Activated CD8-positive, alpha-beta memory T cell treated with anti-CD3 and anti-CD28 coated beads, Interleukin-2, amount 50 U/mL, for 24 hours (primary cell): ENCODE measurements at regions not wholly inside any gene's neighbourhood (a gene's known extent, or its start where the extent isn't known, plus 50 kb on each side); places are given as distances from the start of the nearest gene placed in this dataset.

Experiments used
- DNase-seq: peaks from one replicate; pipeline ENCODE4 v3.0.0-alpha.2; 2020; ENCODE audit errors: extremely low read depth

DNA sequence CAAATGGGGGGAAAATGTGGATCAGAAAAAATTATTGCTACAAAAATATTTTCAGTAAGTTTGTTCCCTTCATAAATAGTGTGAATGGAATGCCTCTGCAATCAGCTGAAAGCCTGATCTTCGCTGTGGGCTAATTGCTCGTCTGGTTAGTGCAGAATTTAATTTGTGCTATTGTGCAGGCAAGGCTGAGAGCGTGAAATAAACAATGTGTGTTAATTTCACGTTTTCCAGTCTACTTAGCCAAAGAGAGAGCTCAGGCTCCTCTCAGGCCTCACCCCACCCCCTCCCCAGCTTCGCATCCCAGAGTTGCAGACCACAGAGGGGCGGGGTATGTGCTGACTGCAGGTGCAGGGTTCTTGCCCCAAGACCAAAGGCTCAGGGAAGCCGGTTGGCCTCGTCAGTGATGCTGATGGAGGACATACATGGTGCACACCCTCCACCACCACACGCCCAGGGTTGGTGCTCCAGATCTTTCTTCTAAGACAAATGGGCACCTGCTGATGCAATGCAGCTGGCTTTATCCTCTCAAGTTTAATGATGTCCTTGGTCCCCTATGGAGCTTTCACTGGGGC lies 302.6 kb upstream of the SLC14A2 start:
- no peak for DNase-seq

DNA sequence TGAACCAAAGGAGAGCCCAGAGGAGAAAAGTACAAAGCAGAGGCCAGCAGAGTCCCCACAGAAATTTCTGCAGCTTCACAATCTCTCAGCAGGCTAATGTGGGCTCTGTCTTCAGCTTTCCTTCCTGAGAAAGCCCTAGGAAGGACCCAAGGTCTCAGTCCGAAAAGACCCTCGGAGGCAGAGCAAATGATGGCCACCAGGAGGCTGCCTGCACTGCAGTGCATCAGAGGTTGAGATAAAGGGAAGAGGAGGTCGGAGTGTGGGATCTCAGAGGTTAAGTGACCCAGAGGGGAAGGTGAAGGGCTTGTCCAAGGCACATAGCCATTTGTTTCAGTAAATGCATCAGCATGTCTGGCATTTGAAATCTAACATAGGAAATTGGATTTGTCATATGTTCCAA lies 299.1 kb upstream of the SLC14A2 start:
- DNase-seq, result no peak

- no peak for DNase-seq
Measured at GRCh38 chr18:45317948-45318640, 297.2 kb upstream of the SLC14A2 start.

- no peak for DNase-seq
Measured at GRCh38 chr18:45320724-45321123, 294.6 kb upstream of the SLC14A2 start.

GRCh38 chr18:45321520-45321919 lies 293.8 kb upstream of the SLC14A2 start:
- DNase-seq, result no peak

- DNase-seq, result no peak
Measured at GRCh38 chr18:45322343-45322742, 292.9 kb upstream of the SLC14A2 start.

DNA sequence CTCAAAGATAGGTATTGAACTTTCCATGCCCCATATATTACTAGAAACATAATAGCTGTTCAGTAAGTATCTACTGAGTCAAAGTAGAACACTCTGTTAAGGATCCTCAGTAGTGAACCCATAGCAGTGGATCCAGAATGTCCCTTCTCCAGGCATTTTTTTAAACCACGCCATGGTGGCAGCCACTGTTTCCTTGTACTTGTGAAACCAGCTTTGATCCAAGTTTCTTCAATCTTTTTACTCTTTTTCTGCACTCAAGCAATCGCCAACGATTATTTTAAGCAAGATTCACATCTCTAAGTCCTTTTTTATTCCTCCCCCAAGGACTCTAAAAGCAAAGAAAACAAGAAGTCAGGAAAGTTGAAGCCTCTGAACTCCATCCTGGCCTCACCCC lies 291.2 kb upstream of the SLC14A2 start:
- DNase-seq, result no peak

DNA sequence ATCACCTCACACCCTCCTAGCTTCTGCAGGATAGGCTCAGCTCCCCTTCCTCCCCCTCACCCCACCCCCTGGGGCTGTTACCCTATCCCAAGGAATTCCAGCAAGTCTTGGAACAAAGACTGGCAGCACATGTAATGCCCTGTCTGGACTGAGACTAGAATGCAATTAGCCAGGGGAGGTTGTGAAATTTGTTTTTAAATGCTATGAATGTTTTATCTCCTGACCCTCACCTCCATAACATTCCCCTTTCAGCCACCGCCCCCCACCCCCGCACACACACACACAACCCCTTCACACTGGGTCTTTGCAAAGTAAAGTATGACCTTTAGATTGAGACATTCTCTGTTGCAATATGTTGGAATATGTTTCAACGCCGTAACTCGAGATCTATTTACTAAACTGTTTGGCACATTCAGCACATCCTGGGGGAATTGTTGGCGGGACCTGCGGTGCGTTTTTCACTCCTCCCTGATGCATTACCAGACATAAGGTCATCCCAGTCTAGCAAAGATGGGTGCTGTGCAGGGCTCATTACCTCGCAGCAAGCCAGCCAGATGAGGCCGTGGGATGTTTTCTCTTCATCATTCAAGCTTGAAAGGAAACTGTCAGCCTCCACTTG lies 290.7 kb upstream of the SLC14A2 start:
- DNase-seq, result no peak

- DNase-seq, result no peak
Measured at GRCh38 chr18:45325778-45326177, 289.5 kb upstream of the SLC14A2 start.

GRCh38 chr18:45326505-45326904 lies 288.8 kb upstream of the SLC14A2 start:
- no peak for DNase-seq

DNA sequence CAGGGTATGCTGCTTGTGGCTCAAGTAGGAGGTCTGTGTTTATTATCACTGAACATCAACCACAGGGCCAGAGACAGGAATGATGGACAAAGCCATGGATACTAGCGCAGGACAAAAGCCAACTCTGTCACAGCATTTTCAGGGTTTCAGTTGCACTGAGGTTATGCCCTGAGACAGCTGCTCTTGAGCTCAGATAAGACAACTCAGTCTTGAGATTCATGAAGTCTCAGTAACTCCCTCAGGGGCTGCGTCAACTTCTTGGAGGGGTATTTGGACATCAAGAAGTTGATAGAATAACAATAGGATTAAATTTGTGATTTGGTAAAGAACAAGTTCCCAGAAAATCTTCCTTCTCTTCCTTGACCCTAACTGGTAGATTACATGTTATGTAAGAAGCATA lies 287.0 kb upstream of the SLC14A2 start:
- no peak for DNase-seq

GRCh38 chr18:45328811-45329210 lies 286.5 kb upstream of the SLC14A2 start:
- DNase-seq, result no peak

DNA sequence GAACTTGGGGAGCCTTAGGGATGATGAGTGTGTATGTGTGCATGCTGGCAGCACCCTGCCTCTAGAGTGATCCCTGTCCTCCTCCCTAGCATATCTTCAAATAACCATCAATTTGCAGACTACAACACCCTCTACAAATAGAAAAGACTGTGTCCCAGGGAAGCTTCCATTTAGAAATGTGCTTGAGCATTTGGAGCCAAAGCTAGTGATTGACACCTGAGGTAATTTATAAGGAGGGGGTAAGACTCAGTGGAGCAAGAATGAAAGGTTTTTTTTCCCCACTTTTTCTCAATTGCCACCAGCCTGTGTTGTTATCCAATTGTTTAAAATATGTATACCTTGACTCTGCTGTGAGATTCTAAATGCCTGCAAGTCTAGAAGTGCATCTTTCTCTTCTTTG lies 286.0 kb upstream of the SLC14A2 start:
- no peak for DNase-seq

DNA sequence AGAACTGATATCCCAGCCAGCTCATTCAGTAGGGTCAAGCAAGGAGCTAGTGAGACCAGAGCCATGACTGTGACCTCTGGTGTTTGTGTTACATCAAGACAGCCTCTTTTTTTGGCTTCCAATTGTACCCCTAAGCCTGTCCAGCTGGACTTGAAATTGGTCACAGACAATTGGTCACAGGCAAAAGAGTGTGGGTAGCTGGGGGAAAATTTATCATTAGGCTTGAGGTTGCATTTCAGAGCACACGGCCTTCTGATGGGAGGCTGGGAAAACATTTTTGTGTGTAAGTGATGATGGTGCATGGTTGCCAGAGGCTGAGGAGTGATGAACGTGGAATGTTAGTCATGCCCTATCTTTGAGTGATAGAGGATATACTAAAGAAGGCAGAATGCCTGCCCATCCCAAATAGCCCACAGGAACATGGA lies 285.1 kb upstream of the SLC14A2 start:
- no peak for DNase-seq

GRCh38 chr18:45332871-45333270 lies 282.4 kb upstream of the SLC14A2 start:
- DNase-seq, result no peak

- DNase-seq, result no peak
Measured at GRCh38 chr18:45334191-45334590, 281.1 kb upstream of the SLC14A2 start.

DNA sequence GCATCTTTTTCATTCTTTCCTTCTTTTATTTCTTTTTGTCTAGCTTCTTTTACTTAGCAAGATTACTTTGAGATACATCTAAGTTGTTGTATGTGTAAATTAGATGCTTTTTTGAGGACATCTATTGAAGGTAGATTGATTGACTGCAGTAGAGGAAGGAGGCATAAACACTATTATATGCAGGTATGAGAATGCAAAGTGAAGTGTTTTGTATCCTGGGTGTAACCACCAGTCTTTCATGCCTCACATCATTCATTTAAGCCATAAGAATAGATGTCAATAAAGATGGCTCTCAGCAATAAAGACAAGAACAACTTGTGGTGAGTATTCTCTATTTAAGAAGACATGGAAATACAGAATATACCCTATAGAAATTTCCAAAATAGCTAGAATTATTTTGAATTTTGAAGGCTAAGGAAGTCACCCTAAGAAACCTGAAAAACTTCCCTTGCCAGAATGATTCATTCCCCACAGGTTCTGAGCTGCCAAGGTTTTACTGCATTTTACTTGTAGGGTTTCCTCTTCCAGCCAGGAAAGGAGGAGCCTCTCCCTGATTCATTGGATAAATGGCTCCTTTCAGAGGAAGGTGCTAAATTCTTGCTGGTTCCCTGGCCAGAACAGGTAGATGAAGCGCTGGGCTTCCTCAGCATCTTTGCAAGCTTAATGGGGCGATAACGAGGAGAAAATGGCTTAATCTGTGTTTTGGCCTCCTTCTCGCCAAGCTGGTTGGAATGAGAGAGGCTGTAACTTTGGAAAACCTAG lies 279.8 kb upstream of the SLC14A2 start:
- DNase-seq, result no peak

DNA sequence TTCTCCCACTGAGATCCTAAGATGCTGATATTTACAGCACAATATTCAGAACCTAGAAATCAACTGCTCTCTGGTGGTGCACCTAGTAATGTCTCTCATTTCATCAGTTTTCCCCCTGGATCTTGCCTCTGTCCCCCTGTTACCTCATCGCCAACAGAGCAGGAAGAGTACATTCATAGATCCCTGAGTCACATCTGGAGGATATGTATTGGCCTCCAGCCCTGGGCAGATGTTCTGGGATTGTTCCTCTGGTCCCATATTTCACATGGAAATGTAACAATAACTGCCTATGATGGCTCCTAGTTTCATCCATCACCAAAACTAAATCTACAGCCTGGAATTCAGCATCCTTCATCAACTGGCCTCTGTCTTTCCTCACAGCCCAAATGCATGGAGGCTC lies 278.8 kb upstream of the SLC14A2 start:
- DNase-seq, result no peak

GRCh38 chr18:45337477-45337876 lies 277.8 kb upstream of the SLC14A2 start:
- no peak for DNase-seq

- DNase-seq, result no peak
Measured at GRCh38 chr18:45339810-45340550, 275.3 kb upstream of the SLC14A2 start.

GRCh38 chr18:45340884-45341283 lies 274.4 kb upstream of the SLC14A2 start:
- no peak for DNase-seq

DNA sequence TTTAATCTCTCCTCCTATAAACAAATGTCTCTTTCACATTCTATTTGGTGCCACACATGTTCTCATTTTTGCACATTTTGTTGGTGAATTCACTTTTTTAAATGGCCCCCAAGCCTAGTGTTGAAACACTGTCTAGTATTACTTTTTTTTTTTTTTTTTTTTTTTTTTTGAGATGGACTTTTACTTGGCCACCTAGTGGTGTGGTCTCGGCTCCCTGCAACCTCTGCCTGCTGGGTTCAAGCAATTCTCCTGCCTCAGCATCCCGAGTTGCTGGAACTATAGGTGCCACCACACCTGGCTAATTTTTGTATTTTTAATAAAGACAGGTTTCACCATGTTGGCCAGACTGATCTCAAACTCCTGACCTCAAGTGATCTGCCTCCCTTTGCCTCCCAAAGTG lies 273.8 kb upstream of the SLC14A2 start:
- DNase-seq, result no peak
